Nephron (organoid): ENCODE measurements at regions not wholly inside any gene's neighbourhood (a gene's known extent, or its start where the extent isn't known, plus 50 kb on each side); places are given as distances from the start of the nearest gene placed in this dataset.

ENCODE experiments used
- H3K27ac Mint-ChIP-seq, 3 experiments: 2 replicates each; pipeline ENCODE4 v1.8.0; 2020; ENCODE audit warnings: mixed read lengths in 3 of 3, mild to moderate bottlenecking in 2 of 3, moderate library complexity in 1 of 3
- H3K27me3 Mint-ChIP-seq: 2 replicates; pipeline ENCODE4 v1.8.0; 2021; ENCODE audit warnings: low read depth, mild to moderate bottlenecking, moderate library complexity, mixed read lengths
- H3K36me3 Mint-ChIP-seq: 2 replicates; pipeline ENCODE4 v1.8.0; 2020; ENCODE audit warnings: low read depth, mixed read lengths
- H3K4me1 Mint-ChIP-seq: 2 replicates; pipeline ENCODE4 v1.8.0; 2020; ENCODE audit warnings: mixed read lengths
- H3K4me3 Mint-ChIP-seq, 3 experiments: 2 replicates each; pipeline ENCODE4 v1.8.0; 2020; ENCODE audit warnings: mild to moderate bottlenecking in 3 of 3, mixed read lengths in 3 of 3, moderate library complexity in 2 of 3
- H3K9me3 Mint-ChIP-seq: 2 replicates; pipeline ENCODE4 v1.8.0; 2020; ENCODE audit warnings: mixed read lengths
- TF ChIP-seq, protein P1 (sequence below), 3 experiments: fragments of 200-600 bp; sonication (generic); IDR thresholded peaks; one replicate each; pipeline ENCODE4 v1.5.0; 2021; ENCODE audit warnings: antibody characterized with exemption in 3 of 3; ENCODE audit not compliant: unreplicated experiment in 3 of 3

GRCh38 chr7:26008428-26008827 is 143.6 kb upstream of the NFE2L3 start:
- H3K9me3 Mint-ChIP-seq = no peaks in the 10 kb centered on the region
- TF ChIP-seq, protein P1, sequence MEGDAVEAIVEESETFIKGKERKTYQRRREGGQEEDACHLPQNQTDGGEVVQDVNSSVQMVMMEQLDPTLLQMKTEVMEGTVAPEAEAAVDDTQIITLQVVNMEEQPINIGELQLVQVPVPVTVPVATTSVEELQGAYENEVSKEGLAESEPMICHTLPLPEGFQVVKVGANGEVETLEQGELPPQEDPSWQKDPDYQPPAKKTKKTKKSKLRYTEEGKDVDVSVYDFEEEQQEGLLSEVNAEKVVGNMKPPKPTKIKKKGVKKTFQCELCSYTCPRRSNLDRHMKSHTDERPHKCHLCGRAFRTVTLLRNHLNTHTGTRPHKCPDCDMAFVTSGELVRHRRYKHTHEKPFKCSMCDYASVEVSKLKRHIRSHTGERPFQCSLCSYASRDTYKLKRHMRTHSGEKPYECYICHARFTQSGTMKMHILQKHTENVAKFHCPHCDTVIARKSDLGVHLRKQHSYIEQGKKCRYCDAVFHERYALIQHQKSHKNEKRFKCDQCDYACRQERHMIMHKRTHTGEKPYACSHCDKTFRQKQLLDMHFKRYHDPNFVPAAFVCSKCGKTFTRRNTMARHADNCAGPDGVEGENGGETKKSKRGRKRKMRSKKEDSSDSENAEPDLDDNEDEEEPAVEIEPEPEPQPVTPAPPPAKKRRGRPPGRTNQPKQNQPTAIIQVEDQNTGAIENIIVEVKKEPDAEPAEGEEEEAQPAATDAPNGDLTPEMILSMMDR (IDR thresholded peaks at IDR 0.05; ENCODE audit: unreplicated experiment in 3 of 3) = no peak
- H3K4me3 Mint-ChIP-seq = no peak overlapping the region
- no peak overlapping the region for H3K27ac Mint-ChIP-seq
- peaks cover 9% of the 10 kb centered on the region for H3K4me1 Mint-ChIP-seq
- peaks cover 7% of the 10 kb centered on the region for H3K27me3 Mint-ChIP-seq
- H3K36me3 Mint-ChIP-seq = no peaks in the 10 kb centered on the region

GRCh38 chr7:26011039-26011696 is 140.8 kb upstream of the NFE2L3 start:
- Mint-ChIP-seq H3K4me3 (no peak overlapping the region), H3K4me1 (peaks cover 14% of the 10 kb centered on the region), H3K36me3 (no peaks in the 10 kb centered on the region), H3K9me3 (peaks cover 6% of the 10 kb centered on the region), H3K27ac (no peak overlapping the region), H3K27me3 (peaks cover 7% of the 10 kb centered on the region)
- TF ChIP-seq, protein P1 (IDR thresholded peaks at IDR 0.05; ENCODE audit: unreplicated experiment in 3 of 3) = no peak

DNA sequence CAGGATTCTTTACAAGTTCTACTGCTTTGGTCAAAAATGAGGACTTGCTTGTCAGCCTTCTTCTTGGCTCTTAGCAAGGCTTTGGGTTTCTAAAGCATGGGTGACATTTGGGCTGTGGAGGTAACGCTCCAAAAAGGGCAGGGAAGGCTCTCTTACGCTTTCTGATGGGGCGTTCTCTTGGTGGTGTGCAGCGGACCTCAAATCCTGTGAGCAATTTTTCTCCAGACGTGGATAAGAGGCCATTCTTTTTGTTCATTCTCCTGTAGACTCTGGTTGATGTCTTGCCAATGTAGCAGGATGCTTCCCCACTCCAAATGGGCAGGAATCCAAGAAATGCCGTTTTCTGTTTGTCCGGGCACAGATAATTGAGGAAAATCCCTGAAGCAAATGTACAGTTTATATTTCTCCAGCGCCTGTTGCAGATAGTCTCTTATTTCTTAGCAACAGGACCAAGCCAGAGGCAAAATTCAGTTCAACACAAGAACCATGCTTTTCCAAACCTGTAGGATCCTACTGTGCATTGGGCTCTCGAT is 138.4 kb upstream of the NFE2L3 start:
- peaks cover 14% of the 10 kb centered on the region for H3K4me1 Mint-ChIP-seq
- H3K27me3 Mint-ChIP-seq = peaks cover 8% of the 10 kb centered on the region
- H3K27ac Mint-ChIP-seq = peak overlapping the region in 2 of 3 experiments; percentile 28 to 46
- H3K4me3 Mint-ChIP-seq = no peak overlapping the region
- peaks cover 21% of the 10 kb centered on the region for H3K9me3 Mint-ChIP-seq
- H3K36me3 Mint-ChIP-seq = no peaks in the 10 kb centered on the region
- TF ChIP-seq, protein P1 (IDR thresholded peaks at IDR 0.05; ENCODE audit: unreplicated experiment in 3 of 3) = no peak

DNA sequence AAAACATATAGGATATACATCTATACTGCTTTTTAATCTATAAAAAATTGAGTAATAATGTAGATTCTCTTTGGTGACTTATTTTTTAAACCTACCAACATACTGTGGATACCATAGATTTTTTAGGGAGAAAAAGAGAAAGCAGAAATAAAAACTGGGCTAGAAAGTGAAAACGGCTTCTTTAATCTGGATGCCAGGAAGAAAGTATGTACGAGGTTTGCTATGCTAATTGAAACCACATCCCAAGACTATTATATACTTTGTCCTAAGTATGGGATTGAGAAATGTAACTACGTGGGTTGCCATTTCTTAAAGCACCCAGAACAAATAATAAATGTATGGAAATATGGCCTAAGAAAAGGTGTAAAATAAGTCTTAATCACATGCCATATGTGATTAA is 129.0 kb upstream of the NFE2L3 start:
- TF ChIP-seq, protein P1 (IDR thresholded peaks at IDR 0.05; ENCODE audit: unreplicated experiment in 3 of 3) = no peak
- Mint-ChIP-seq H3K27me3 (peaks cover 7% of the 10 kb centered on the region), H3K36me3 (no peaks in the 10 kb centered on the region), H3K27ac (no peak overlapping the region), H3K9me3 (peaks cover under 1% of the 10 kb centered on the region), H3K4me1 (no peaks in the 10 kb centered on the region), H3K4me3 (no peak overlapping the region)

DNA sequence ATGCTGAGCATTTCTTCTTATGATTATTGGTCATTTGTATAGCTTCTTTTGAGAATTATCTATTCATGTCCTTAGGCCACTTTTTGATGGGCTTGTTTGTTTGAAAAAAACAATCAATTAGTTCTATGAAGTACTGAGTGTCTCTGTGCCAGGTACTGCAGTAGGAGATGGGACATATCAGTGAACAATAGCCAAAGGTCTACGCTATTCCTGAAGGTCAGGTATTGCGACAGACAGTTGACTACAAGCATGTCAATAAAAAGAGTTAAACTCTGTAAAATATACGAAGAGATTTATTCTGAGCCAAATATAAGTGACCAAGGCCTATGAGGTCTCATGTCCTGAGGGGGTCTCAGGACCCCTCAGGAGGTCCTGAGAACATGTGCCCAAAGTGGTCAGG is 122.1 kb upstream of the NFE2L3 start:
- H3K27me3 Mint-ChIP-seq = peaks cover 8% of the 10 kb centered on the region
- H3K4me3 Mint-ChIP-seq = no peak overlapping the region
- TF ChIP-seq, protein P1 (IDR thresholded peaks at IDR 0.05; ENCODE audit: unreplicated experiment in 3 of 3) = no peak
- H3K4me1 Mint-ChIP-seq = no peaks in the 10 kb centered on the region
- no peak overlapping the region for H3K27ac Mint-ChIP-seq
- no peaks in the 10 kb centered on the region for H3K9me3 Mint-ChIP-seq
- no peaks in the 10 kb centered on the region for H3K36me3 Mint-ChIP-seq

- Mint-ChIP-seq H3K4me1 (peaks cover 18% of the 10 kb centered on the region), H3K27ac (no peak overlapping the region), H3K4me3 (no peak overlapping the region), H3K36me3 (no peaks in the 10 kb centered on the region), H3K27me3 (peaks cover 16% of the 10 kb centered on the region), H3K9me3 (peaks cover 3% of the 10 kb centered on the region)
- TF ChIP-seq, protein P1 (IDR thresholded peaks at IDR 0.05; ENCODE audit: unreplicated experiment in 3 of 3) = no peak
Measured at GRCh38 chr7:26034391-26034790, 117.6 kb upstream of the NFE2L3 start.
